ENCODE measurements at regions not wholly inside any gene's neighbourhood (a gene's known extent, or its start where the extent isn't known, plus 50 kb on each side); places are given as distances from the start of the nearest gene placed in this dataset.
"Not testable (repeated sequence)": the region's sequence is repeated elsewhere in the genome, so short reads cannot be mapped to it uniquely, and the experiment has no call there.

DNA sequence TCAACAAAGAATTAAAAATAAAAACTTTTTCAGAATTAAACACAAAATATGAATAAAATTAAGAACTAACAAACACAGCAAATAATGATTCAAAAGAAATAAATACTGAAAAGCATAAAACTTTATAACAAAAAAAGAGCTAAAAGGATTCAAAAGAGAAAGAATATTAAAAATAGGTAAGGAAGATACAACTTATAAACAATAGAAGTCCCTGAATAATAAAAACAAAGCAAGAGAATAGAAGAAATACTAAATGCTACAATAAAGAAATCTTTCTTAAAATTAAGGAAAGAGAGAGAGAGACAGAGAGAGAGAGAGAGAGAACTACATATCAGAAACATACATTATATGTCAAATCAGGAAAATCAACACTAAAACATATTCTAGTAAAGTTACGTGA is 619.9 kb upstream of the SLIT2 start:
- DNase-seq (ENCODE audit: low read depth in 3 of 3) = no peak

DNA sequence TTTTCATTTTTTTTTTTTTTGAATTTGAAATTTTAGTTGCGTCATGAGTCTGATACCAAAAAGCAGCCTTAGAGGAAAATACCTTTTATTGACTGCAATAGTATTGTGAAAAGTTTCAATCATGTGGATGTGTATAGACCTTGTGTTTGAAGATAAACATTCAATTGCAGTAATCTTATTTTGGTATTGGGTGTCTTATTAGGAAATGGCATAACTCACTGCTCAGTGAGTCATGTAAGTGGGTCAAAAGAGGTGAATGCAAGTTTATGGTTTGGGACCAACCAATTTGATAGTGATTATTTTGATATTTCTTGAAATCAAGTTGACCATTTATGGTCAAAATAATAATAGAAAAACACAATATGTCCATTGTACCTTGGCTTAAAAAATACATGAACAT is 627.8 kb upstream of the SLIT2 start:
- no peak for DNase-seq (ENCODE audit: low read depth in 3 of 3)

DNA sequence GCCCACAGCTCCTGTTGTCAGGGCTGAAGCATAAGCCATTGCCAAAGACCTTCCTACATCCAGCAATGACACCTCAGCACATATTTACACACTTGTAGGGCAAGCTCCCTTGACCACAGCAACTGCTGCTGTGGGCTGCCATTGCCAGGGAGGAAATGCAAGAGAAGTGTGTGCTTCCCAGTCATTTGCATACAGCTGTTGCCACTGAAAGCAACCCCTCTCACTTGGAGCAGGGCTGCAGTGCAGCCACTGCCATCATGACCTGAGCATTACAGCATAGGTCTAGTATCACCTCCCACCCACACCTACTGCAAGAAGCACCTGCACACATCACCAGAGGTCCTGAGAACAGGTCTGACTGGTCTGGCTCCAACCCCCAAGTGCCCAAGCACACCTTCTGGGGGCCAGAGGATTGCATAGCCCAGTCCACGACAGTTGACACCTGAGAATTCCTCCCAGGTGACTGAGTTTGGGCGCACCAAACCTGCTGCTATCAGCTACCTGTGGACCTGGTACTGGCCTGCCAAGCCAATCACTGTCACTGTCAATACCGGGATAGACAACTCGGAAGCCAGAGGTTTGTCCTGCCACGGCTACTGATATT is 636.5 kb upstream of the SLIT2 start:
- DNase-seq (ENCODE audit: low read depth in 3 of 3) = no peak

DNA sequence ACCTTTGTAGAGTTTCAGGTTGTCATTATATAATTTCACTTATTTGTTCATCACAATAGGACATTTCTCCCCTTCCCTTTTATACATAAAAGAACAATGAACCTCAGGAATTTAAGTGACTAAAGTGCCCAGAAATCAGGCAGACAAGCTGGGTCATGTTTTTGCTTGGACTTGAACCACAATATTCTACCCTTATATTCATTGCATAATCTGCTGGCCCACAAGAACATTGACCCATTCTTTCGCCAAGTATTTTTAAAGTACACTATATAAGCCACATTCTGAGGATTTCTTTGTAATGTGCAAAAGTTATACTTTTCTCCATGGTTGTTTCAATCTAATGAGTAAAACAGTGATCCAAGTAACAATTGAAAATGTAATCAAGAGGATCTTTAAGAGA is 637.5 kb upstream of the SLIT2 start:
- no peak for DNase-seq (ENCODE audit: low read depth in 3 of 3)

DNA sequence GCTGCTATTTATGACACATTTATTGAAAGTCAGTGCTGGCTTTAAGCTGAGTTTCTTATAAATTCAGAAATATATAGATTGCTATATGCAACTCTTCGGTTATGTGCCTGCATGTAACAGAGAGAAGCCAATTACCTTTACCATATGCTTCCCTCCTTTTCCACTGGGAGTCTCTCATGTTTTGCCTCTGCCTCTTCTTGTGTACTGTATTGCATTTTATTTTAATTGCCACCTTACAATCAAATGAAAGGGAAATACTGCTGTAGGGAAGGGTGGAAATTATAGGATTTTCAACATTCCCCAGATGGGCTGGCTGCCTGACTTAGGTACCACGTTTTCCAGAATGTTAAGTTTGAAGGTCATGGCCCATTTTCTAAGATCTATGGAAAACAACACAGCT is 655.4 kb upstream of the SLIT2 start:
- DNase-seq (ENCODE audit: low read depth in 3 of 3) = no peak

DNA sequence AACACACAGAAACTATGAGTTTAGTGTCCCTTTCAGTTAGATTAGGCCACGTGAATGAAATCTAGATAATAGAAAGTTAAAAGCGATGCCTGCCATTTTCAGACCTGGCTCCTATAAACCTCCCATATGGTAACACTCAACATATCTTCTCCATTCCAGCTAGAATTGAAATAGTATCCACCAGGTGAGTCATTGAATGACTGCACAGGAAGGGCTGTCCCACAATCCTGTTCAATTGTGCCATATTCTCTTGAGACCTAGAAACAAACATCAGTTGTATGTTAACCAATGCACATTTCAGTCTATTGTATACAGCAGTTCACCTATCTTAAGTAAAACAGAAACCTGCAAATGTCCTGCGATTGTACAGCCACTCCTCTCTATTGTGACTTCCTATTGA is 659.3 kb upstream of the SLIT2 start:
- no peak for DNase-seq (ENCODE audit: low read depth in 3 of 3)

DNA sequence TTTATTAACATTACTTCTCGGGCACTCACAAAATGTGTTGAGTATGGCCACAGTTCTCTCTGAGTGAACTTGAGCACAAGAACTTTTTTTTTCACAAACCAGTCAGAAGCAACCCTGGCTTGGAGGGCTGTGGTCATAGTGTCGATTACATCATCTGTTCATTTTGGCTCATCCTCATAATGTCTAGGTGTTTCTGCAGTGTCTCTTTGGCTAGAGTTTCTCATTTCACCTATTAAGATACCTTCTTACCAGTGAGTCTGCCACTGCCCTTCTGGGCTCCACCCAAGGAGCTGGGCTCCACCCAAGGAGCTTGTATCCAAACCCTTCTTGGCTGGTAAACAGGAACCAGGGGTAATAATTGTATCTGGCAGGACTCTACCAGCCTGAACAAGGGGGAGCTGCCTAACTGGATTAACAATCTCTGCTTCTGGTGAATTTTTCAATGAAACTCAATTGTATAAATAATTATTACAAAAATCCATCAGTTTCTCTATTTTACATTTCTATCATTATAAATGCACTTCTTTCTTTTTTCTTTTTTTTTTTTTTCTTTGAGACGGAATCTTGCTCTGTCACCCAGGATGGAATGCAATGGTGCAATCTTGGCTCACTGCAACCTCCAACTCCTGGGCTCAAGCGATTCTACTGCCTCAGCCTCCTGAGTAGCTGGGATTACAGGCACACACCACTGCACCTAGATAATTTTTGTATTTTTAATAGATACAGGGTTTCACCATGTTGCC is 667.7 kb upstream of the SLIT2 start:
- no peak for DNase-seq (ENCODE audit: low read depth in 3 of 3)

DNA sequence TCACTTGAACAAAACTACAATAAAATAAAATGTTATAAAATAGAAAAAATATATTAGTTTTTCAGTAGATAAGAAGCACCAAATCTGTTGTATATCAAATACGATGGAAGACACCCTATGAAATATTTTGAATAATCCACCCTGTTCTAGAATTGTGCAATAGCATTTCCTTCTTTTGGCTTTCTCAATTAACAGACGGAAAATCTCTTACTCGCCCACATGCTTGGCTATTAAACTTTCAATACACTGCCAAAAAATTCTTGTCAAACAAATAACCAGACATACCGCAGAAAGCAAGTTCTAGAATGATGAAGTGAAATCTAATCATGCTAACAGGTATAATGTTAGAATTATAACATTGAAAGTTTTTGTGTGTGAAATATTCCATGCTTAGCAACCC is 671.6 kb upstream of the SLIT2 start:
- DNase-seq (ENCODE audit: low read depth in 3 of 3) = no peak

DNA sequence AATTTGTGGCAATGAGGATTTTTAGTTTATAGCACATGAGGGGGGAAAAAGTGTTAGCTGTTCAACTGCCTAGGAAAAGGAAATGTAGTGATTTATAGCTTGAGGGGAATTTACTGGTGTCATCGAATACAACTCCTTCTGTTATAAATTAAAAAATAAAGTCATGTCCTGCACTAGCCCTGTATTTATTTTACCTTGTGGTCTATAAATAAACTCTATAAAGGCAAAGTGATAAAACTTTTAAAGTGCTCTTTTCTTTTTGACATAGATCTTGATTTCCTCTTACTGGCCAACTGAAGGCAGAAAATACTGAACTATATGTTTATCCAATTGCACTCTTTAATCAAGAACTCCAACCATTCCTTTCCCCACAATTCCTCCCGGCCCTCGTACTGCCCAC is 672.1 kb upstream of the SLIT2 start:
- no peak for DNase-seq (ENCODE audit: low read depth in 3 of 3)

DNA sequence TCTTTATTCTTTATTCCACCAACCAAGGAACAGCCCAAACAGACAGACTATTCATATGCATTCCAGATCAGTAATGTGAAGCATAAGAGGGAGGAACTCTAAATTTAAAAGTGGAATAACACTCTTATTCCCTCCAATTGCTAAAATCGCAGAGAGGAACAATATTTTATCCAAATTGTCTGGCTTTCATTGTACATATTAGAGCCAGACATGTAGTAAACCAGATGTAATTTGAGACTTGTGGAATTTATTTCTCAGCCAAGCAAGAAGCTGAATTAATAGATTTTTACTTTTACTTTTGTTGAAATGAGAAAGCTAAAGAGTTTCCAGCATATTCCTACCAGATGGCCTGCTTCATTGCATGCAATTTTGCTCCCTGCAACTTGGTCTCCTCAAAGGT is 674.6 kb upstream of the SLIT2 start:
- no peak for DNase-seq (ENCODE audit: low read depth in 3 of 3)

DNA sequence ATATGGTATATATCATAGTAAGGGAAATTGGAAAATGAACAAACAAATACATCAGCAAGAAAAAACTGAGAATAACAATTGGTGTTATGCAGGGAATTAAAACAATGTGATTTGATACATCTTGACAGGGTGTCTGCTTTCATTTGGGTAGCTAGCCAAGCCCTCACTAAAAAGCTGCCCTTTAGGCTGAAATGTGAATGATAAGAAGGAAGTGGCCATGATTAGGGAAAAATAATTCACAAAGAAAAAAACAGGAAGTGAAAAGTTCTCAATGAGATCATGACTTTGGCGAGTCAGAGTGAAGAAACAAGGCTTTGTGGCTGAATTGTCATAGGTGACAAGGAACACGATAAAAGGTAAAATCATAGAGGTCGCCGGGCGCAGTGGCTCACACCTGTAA is 675.8 kb upstream of the SLIT2 start:
- DNase-seq (ENCODE audit: low read depth in 3 of 3) = no peak

DNA sequence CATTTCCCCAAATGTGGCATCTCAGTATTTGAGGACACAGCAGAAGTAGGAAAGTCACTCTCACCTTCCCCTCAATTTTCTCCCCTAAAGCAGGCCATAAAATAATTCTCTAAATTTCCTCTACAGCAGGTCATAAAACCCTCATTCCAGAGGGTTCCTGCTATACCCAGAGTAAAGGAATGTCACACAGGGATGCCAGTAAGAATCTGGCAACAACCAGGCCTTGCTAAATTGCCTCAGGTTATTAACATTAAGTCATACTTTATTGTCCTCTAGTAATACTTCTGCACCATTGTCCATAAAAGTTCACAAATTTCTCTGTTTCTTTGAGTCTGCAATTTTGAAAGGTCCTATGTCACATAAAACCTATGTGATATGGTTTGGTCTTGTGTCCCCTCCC is 685.7 kb upstream of the SLIT2 start:
- DNase-seq (ENCODE audit: low read depth in 3 of 3) = no peak

DNA sequence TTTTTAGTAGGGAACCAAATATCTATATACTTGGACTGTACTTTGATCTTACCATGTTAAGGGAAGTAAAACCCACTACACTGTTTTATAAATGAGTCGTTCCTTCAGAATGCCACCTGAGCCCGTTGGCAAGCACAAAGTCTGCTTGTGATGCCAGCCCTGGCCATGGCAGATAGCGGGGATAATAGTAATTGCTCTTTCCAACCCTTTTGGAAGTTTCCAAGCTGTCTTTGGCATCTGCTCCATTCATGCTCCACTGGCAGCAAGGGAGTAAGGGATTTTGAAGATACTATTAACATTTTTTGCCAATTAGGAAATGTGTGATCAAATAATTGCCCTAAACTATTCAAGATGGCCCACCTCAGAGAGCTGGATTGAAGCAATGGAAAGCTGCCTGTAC is 689.2 kb upstream of the SLIT2 start:
- DNase-seq (ENCODE audit: low read depth in 3 of 3) = no peak

DNA sequence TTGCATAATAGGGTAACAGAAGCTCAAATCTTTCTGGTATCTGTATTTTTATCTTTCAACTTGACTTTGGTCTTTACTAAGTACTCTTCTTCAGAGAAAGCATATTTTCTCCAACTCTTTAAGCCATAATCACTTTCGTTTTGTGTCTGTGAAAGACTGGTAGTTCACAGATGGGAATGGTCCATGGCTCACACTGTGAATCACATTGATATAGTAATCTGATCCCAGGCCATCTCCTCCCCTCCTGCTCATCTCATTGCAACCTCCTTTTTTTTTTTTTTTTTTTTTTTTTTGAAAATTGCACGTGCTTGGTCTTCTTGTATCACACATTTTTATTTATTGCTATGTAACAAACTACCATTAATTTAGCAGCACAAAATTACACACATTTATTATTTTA is 694.5 kb upstream of the SLIT2 start:
- DNase-seq (ENCODE audit: low read depth in 3 of 3) = no peak

DNA sequence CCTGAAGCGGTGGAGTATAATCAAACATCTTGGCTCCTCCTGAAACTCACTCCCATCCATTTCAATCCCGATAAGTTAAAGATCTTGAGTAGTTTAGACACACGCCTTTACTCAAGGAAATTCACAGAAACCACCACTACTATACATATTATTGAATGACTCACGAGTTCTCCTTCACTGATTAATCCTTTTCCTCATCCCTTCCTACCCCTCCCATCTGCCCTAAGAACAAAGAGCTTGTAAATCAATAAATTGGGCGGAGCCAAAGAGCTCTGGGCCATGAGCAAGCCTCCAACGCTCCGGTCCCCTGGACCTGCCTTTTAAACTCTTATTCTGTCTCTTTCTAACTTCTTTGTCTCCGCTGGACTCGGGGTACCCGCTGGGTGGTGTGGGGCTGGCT is 695.4 kb upstream of the SLIT2 start:
- not testable (repeated sequence) for DNase-seq (ENCODE audit: low read depth in 3 of 3)

DNA sequence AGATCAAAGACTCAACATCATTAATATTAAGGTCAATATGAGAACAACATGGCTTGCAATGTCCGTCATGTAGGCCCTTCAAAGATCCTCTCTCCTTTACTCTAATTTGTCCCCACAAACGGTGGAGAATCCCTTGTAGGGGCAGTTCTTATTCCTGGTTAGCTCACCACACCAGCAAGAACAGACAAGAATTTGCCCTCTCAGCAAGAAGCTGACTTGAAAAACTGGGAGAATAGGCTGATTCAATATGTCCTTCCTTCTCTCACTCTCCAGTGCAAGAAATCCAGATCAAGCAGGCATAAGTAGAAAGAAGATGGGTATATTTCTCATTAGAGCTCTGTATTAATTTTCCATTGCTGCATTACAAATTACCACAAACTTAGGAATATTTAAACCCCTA is 704.2 kb upstream of the SLIT2 start:
- DNase-seq (ENCODE audit: low read depth in 3 of 3) = no peak

DNA sequence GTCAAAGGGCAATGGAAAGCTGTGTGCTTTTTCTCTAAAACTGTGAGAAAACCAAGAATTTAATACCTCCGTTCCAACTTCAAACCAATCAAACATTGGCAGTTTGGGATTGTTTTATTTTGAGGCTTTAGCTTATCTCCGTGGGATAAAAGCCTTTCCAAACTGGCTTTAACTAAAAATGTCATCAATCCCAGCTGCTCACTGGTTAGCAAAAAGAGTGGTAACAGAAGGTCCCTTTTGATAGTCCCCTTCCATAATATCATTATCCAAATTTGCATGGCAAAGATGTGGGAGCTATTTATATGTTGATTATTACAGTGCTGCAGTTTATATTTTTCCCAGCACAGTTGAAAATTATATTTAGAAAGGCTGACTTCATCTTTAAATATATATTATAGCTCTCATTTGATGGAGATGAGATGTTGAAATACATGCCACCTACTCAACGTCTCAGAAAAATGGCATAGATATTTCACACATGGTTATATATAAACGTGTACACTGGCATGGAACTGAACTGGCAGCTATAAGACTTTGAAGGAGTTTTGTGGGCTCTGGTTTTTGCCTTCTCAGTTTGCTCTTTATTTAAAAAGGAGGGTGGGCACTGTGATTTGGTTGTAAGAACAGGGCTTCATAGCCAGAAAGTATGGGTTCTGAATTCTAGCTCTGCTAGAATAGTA is 707.1 kb upstream of the SLIT2 start:
- DNase-seq (ENCODE audit: low read depth in 3 of 3) = no peak

DNA sequence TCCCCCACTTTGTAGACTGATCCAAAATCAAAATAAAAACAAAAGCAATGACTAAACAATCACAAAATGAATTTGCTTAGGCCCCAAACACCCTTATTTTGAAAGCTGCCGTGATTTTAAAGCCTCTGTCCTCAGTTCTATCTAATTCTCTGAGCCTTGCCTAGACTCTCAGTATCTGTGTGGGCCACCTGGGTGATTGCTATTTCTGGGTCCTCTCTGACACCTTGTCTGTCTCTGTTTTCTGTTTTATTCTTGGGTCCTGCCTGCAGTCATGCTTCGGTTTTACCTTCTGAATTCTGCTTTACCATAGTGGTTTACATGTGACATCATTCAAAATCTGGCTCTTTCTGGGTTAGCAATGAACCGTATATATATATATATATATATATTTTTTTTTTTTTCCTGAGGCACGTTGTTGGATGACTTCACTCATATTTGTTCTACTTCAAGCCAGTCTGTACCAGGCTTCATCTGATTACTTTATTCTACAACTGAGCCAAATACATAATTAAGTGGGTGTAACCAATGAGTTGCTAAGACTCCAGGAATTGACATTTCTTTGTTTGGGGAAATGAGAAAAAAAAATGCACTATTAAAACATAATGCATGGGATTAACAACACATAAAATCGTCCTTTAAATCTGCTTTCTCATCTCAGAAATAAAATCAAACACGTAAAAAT is 710.7 kb upstream of the SLIT2 start:
- DNase-seq (ENCODE audit: low read depth in 3 of 3) = no peak

DNA sequence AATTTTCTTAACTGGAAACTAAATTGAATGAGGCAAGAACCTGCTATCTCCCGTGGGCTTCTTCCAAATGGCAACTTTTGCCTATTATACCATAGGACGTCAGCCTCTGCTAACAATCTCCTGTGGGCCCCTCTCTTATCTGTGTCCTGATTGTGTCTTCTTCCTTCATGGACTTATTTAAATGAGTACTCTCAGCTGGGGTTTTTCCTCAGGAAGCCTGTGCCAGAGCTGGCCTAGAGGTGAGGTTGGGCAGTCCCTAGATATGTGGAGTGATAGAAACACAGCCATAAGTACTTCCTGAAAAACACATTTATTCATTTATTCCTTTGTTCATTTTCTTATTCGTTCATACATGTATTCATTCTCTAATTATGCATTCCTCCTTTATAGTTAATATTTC is 712.5 kb upstream of the SLIT2 start:
- DNase-seq (ENCODE audit: low read depth in 3 of 3) = no peak

DNA sequence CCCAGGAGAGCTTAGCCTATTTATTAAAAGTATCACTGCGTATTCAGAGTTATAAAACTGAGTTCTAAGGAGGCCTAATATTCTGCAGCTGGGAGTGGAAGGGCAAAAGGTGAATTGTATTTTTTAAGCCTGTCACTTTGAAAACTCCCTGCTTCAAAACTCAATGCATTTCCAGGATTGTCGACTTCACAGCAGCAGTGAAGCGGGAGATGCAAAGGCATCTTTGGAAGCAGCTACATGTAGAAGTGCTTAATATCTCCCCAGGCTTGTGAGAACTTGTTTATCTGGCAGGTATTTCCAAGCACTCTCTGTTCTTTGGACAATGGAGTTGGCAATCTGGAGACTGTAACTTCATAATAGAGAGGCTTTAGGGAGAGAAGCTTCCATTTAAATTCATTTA is 717.5 kb upstream of the SLIT2 start:
- DNase-seq (ENCODE audit: low read depth in 3 of 3) = no peak

DNA sequence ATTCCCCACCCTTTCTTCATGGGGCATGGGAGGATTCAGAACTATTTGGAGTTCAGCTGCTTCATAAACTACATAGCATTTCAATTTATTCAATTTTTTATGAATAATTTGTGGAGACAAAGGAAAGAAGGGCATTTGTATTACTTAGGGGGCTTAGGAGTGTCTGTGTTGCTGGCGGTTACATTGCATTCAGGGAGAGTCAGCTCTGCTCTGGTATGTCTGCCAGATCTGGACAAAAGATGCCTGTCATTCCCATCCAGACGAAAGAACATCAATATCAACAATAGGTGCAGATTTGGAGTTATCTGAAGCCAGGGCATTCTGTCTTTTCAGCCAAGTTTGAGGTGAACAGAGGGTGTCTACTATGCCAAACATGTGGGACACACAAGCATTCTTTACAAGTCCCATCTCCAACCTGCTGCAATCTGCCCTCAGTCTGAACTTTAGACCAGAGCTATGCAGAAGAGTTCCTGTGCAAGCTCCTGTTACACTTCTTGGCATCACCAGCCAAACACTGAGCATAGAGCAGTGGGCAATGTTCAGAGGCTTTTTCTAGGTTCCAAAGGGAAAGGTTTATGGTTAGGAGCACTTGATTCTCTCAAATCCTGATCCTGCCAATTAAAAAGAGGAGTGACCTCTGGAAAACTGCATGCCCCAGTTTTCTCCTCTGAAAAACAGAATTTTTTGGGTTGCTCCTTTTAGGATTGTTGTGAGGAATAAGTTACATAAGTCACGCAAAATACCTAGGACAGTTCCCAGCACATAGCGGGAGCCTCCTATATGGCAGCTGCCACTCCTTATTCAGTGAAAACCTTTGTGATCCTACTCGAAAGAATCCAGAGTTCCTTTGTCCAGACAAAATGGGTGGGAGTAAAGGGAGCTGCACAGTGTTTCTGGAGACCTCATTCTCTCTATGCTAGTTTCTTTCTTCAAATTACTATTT is 719.5 kb upstream of the SLIT2 start:
- no peak for DNase-seq (ENCODE audit: low read depth in 3 of 3)

DNA sequence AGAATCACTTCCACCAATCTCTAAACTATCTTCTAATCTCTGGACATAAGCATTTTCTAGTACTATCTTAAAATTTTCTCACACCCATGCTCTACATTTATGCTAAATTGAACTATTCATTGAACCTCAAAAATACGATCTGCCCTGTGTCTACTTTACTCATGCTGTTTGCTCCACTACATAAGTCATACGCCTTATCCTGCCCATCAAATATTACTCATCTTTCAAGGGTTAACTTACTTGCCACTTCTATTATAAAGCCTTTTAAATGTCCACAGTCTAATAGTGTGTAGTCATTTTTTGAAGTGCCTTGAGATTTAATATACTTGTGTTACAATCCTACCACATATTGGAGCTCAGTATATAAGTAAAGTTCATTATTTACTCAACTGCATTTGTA is 727.7 kb upstream of the SLIT2 start:
- DNase-seq (ENCODE audit: low read depth in 3 of 3) = no peak

All from stimulated activated CD4-positive, alpha-beta T cell treated with anti-CD3 and anti-CD28 coated beads, TNF-alpha, amount 100 ng/mL, for 4 hours (primary cell).